HCT116 (cell line): ENCODE measurements at regions not wholly inside any gene's neighbourhood (a gene's known extent, or its start where the extent isn't known, plus 50 kb on each side); places are given as distances from the start of the nearest gene placed in this dataset.

Experiments used
- CTCF ChIP-seq, 3 experiments: fragments of 200-600 bp in 1 of 3; sonication (generic) in 1 of 3; IDR thresholded peaks in 2 of 3; conservative IDR thresholded peaks in 1 of 3; 2 replicates each; pipeline ENCODE4 v1.5.1; 2012 to 2017; ENCODE audit warnings: low read depth in 2 of 3, low read length in 2 of 3, antibody characterized with exemption in 1 of 3, borderline replicate concordance in 1 of 3, control low read depth in 1 of 3, mild to moderate bottlenecking in 1 of 3, mixed read lengths in 1 of 3, mixed run types in 1 of 3, moderate library complexity in 1 of 3; ENCODE audit not compliant: insufficient read depth in 1 of 3
- EZH2 ChIP-seq: fragments of 200-600 bp; sonication (generic); IDR thresholded peaks from 2 replicates; pipeline ENCODE4 v1.6.1; 2017; ENCODE audit warnings: antibody characterized with exemption, mixed run types
- EZH2phosphoT487 ChIP-seq: fragments of 200-600 bp; IDR thresholded peaks from 2 replicates; pipeline ENCODE4 v1.6.1; 2018; ENCODE audit warnings: antibody characterized with exemption, borderline replicate concordance
- MAX ChIP-seq: IDR thresholded peaks from 2 replicates; pipeline ENCODE4 v1.6.1; 2012
- RAD21 ChIP-seq: IDR thresholded peaks from 2 replicates; pipeline ENCODE4 v1.6.1; 2012; ENCODE audit warnings: low read depth, mild to moderate bottlenecking
- TCF7L2 ChIP-seq: IDR thresholded peaks from 2 replicates; pipeline ENCODE4 v1.7.0; 2011; ENCODE audit warnings: borderline replicate concordance, inconsistent platforms; ENCODE audit not compliant: insufficient read depth, insufficient read length; ENCODE audit errors: extremely low read depth
- ZBTB33 ChIP-seq: IDR thresholded peaks from 2 replicates; pipeline ENCODE4 v1.6.1; 2011; ENCODE audit warnings: mild to moderate bottlenecking, low read length, moderate library complexity; ENCODE audit not compliant: insufficient replicate concordance; ENCODE audit errors: extremely low read depth

GRCh38 chr3:116561529-116561928 lies 116.2 kb upstream of the LSAMP start:
- TF ChIP-seq CTCF (IDR thresholded peaks at IDR 0.05 in 2 of 3, conservative IDR thresholded peaks at IDR 0.05 in 1 of 3; ENCODE audit: borderline replicate concordance in 1 of 3, insufficient read depth in 1 of 3, low read depth in 2 of 3, low read length in 2 of 3) (no peak), EZH2 (no peak), TCF7L2 (no peak), EZH2phosphoT487 (no peak), ZBTB33 (no peak), RAD21 (no peak), MAX (no peak)
